ENCODE measurements at regions not wholly inside any gene's neighbourhood (a gene's known extent, or its start where the extent isn't known, plus 50 kb on each side); places are given as distances from the start of the nearest gene placed in this dataset.

DNA sequence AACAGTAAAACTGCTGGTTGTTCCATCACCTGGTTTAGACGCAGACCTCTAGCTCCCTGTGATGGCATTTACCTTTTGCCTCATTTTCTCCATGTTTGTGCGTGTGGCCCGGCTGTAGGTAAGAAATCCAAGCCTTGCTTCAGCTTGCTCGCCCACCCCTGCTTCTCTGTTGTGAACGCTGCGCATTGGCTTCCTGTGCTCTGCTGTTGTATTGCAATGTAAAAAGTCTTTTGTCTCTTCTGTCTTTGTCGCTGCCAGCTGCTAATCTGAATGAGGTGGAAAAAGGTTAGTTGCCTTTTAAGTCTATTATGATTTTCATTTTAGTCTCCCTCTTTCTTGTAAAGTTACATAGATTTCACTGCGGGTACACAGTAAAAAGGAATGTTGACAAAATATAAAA is 127.3 kb upstream of the PACRGL start (continued):
- TF ChIP-seq, protein P1, sequence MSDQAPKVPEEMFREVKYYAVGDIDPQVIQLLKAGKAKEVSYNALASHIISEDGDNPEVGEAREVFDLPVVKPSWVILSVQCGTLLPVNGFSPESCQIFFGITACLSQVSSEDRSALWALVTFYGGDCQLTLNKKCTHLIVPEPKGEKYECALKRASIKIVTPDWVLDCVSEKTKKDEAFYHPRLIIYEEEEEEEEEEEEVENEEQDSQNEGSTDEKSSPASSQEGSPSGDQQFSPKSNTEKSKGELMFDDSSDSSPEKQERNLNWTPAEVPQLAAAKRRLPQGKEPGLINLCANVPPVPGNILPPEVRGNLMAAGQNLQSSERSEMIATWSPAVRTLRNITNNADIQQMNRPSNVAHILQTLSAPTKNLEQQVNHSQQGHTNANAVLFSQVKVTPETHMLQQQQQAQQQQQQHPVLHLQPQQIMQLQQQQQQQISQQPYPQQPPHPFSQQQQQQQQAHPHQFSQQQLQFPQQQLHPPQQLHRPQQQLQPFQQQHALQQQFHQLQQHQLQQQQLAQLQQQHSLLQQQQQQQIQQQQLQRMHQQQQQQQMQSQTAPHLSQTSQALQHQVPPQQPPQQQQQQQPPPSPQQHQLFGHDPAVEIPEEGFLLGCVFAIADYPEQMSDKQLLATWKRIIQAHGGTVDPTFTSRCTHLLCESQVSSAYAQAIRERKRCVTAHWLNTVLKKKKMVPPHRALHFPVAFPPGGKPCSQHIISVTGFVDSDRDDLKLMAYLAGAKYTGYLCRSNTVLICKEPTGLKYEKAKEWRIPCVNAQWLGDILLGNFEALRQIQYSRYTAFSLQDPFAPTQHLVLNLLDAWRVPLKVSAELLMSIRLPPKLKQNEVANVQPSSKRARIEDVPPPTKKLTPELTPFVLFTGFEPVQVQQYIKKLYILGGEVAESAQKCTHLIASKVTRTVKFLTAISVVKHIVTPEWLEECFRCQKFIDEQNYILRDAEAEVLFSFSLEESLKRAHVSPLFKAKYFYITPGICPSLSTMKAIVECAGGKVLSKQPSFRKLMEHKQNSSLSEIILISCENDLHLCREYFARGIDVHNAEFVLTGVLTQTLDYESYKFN (CRISPR knock-in tag; conservative IDR thresholded peaks at IDR 0.05), result no peak
- TF ChIP-seq SALL2 (CRISPR knock-in tag; IDR thresholded peaks at IDR 0.05), result no peak

DNA sequence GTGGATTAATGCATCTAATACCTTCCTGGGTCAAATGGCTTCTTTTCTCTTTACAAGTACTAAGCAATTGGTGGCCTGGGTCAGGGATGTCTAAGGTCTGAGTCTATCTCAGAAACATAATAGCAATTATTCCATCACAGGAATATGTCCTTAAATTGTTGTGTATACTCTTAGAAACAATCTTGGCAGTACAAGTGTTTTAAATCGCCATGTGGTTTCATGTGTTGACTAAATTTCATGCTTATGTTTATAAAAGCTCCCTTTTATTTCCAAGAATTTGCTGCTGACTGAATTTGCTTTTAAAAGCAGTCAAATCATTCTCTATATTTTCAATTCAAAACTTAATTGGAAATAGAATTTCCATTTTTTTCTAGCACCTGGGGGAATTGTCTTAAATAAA is 125.3 kb upstream of the PACRGL start:
- Histone ChIP-seq H3K9me3 (ENCODE audit: low read length) (no peaks in the 10 kb centered on the region), H3K9ac (ENCODE audit: insufficient read depth, low read depth, low read length) (no peak overlapping the region), H2AFZ (ENCODE audit: low read length) (no peak overlapping the region), H4K20me1 (ENCODE audit: insufficient read depth, low read length) (no peaks in the 10 kb centered on the region), H3K4me1 (ENCODE audit: insufficient read depth, low read length) (no peaks in the 10 kb centered on the region), H3K4me2 (ENCODE audit: low read depth, low read length) (no peak overlapping the region), H3K4me3 (replicated peaks in 1 of 3; ENCODE audit: insufficient read depth in 1 of 3, low read depth in 2 of 3, low read length in 3 of 3) (no peak overlapping the region), H3K27me3 (ENCODE audit: control insufficient read depth in 1 of 2, insufficient read depth in 2 of 2, low read length in 2 of 2) (no peaks in the 10 kb centered on the region; a peak in 1 of 5 replicates), H3K36me3 (replicated peaks in 1 of 2; ENCODE audit: control insufficient read depth in 1 of 2, insufficient read depth in 2 of 2, low read length in 2 of 2) (no peaks in the 10 kb centered on the region), H3K27ac (ENCODE audit: extremely low read length, insufficient read depth, low read length) (no peak overlapping the region), H3K79me2 (ENCODE audit: insufficient read depth, low read length) (no peaks in the 10 kb centered on the region)
- no peak for ATAC-seq
- POLR2A ChIA-PET, result no interaction called here
- no TSS peak for BruUV-seq (replicated peaks)
- 4% methylated on average over 1 of the region's 1 CpG for WGBS (ENCODE audit: low lambda C conversion rate)
- FAIRE-seq, result no peak
- CTCF ChIA-PET (ENCODE audit: low intra/inter-chr PET ratio, low total read pairs), result no interaction called here
- intact Hi-C loops (cut with micrococcal nuclease; ENCODE audit: unreplicated experiment), result no loop called here
- DNase-seq (ENCODE audit: low spot score), result no peak
- in situ Hi-C loops (cut with HindIII; ENCODE audit: extremely low pct_ligation_motif_present, low pct_unique_long_range_greater_than_20kb), result no loop called here
- TF ChIP-seq EP300 (IDR thresholded peaks at IDR 0.05; ENCODE audit: low read depth in 2 of 2, low read length in 2 of 2), result no peak
- TF ChIP-seq EP300 (CRISPR knock-in tag; IDR thresholded peaks at IDR 0.05; ENCODE audit: borderline replicate concordance), result no peak
- no peak for TF ChIP-seq ATF7 (IDR thresholded peaks at IDR 0.05)
- TF ChIP-seq ATF7 (CRISPR knock-in tag; IDR thresholded peaks at IDR 0.05), result no peak
- TF ChIP-seq RBAK (CRISPR knock-in tag; IDR thresholded peaks at IDR 0.05), result no peak
- TF ChIP-seq ZBTB38 (CRISPR knock-in tag; IDR thresholded peaks at IDR 0.05), result no peak
- no peak for TF ChIP-seq MYNN (CRISPR knock-in tag; IDR thresholded peaks at IDR 0.05; ENCODE audit: low read depth)
- TF ChIP-seq YY1 (IDR thresholded peaks at IDR 0.05; ENCODE audit: insufficient read depth, insufficient replicate concordance, low read depth, low read length), result no peak
- TF ChIP-seq SALL1 (CRISPR knock-in tag; IDR thresholded peaks at IDR 0.05), result no peak
- no peak for TF ChIP-seq AKAP8 (CRISPR knock-in tag; IDR thresholded peaks at IDR 0.05)
- TF ChIP-seq, protein P2, sequence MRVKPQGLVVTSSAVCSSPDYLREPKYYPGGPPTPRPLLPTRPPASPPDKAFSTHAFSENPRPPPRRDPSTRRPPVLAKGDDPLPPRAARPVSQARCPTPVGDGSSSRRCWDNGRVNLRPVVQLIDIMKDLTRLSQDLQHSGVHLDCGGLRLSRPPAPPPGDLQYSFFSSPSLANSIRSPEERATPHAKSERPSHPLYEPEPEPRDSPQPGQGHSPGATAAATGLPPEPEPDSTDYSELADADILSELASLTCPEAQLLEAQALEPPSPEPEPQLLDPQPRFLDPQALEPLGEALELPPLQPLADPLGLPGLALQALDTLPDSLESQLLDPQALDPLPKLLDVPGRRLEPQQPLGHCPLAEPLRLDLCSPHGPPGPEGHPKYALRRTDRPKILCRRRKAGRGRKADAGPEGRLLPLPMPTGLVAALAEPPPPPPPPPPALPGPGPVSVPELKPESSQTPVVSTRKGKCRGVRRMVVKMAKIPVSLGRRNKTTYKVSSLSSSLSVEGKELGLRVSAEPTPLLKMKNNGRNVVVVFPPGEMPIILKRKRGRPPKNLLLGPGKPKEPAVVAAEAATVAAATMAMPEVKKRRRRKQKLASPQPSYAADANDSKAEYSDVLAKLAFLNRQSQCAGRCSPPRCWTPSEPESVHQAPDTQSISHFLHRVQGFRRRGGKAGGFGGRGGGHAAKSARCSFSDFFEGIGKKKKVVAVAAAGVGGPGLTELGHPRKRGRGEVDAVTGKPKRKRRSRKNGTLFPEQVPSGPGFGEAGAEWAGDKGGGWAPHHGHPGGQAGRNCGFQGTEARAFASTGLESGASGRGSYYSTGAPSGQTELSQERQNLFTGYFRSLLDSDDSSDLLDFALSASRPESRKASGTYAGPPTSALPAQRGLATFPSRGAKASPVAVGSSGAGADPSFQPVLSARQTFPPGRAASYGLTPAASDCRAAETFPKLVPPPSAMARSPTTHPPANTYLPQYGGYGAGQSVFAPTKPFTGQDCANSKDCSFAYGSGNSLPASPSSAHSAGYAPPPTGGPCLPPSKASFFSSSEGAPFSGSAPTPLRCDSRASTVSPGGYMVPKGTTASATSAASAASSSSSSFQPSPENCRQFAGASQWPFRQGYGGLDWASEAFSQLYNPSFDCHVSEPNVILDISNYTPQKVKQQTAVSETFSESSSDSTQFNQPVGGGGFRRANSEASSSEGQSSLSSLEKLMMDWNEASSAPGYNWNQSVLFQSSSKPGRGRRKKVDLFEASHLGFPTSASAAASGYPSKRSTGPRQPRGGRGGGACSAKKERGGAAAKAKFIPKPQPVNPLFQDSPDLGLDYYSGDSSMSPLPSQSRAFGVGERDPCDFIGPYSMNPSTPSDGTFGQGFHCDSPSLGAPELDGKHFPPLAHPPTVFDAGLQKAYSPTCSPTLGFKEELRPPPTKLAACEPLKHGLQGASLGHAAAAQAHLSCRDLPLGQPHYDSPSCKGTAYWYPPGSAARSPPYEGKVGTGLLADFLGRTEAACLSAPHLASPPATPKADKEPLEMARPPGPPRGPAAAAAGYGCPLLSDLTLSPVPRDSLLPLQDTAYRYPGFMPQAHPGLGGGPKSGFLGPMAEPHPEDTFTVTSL (CRISPR knock-in tag; IDR thresholded peaks at IDR 0.05; ENCODE audit: borderline replicate concordance), result no peak
- no peak for TF ChIP-seq ZKSCAN5 (CRISPR knock-in tag; IDR thresholded peaks at IDR 0.05)
